ENCODE measurements at regions not wholly inside any gene's neighbourhood (a gene's known extent, or its start where the extent isn't known, plus 50 kb on each side); places are given as distances from the start of the nearest gene placed in this dataset.

DNA sequence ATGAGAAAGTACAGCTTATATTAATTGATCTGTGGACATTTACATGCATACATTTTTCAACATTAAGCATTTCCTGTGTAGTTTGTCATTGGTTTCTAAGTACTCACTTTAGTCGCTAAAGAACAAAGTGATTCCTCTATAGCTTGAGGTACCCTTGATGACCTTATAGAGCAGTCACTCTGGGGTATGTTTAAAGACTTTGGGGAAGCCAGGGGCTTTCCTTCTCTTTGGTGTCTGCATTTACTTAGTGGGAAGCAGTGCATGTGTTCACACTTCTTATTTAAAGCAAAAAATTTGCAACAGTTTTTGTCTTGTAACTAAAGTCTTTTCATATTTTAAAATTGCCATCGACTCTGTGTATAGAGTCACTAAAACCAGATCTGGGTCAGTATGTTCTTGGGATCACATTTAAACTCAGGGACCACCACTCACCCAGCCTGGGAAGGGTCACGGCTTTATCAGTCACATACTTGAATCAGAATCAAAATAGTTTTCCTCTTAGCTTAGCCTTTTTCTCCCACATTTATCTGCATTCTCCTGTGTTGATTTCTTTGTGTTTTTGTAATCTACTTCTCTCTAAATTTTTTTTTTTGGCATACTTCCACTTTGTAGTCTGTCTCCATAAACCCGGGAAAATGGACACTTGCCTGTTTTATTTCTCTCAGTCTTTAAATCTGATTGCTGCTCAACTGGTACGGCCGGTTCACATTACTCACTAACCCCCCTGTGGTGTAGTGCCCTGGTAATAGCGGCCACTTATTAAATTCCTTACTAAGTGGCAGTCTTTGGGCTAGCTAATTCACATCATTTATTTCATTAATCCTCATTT lies 143.9 kb upstream of the FBN2 start:
- TF ChIP-seq, protein P1, sequence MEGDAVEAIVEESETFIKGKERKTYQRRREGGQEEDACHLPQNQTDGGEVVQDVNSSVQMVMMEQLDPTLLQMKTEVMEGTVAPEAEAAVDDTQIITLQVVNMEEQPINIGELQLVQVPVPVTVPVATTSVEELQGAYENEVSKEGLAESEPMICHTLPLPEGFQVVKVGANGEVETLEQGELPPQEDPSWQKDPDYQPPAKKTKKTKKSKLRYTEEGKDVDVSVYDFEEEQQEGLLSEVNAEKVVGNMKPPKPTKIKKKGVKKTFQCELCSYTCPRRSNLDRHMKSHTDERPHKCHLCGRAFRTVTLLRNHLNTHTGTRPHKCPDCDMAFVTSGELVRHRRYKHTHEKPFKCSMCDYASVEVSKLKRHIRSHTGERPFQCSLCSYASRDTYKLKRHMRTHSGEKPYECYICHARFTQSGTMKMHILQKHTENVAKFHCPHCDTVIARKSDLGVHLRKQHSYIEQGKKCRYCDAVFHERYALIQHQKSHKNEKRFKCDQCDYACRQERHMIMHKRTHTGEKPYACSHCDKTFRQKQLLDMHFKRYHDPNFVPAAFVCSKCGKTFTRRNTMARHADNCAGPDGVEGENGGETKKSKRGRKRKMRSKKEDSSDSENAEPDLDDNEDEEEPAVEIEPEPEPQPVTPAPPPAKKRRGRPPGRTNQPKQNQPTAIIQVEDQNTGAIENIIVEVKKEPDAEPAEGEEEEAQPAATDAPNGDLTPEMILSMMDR (IDR thresholded peaks at IDR 0.05; ENCODE audit: insufficient read depth, low read depth, low read length): no peak
- no peak for TF ChIP-seq EZH2 (IDR thresholded peaks at IDR 0.05; ENCODE audit: insufficient read depth, low read length)
